B cell (primary cell): ENCODE measurements at regions not wholly inside any gene's neighbourhood (a gene's known extent, or its start where the extent isn't known, plus 50 kb on each side); places are given as distances from the start of the nearest gene placed in this dataset.

ENCODE experiments used
- ATAC-seq: fragments of 200-7000 bp; cut with Tn5 transposase; one replicate; pipeline ENCODE4 v1.10.0; 2021; ENCODE audit warnings: low read depth, mild to moderate bottlenecking, moderate number of reproducible peaks, moderate library complexity
- CTCF ChIA-PET: fragments of 350-600 bp; sonication (Branson Sonifier 250); formaldehyde crosslinking; loops from one replicate; lab custom pipeline; 2021; ENCODE audit warnings: antibody characterized with exemption, inconsistent platforms; lab: Charles Lee
- POLR2A ChIA-PET: fragments of 350-600 bp; sonication (Branson Sonifier 250); formaldehyde crosslinking; loops from one replicate; lab custom pipeline; 2021; ENCODE audit warnings: antibody characterized with exemption; lab: Charles Lee
- DNase-seq: peaks from one replicate; pipeline ENCODE4 v3.0.0; 2013
- H2AFZ ChIP-seq: 2 replicates; pipeline ENCODE4 v1.6.1; 2012; ENCODE audit warnings: mild to moderate bottlenecking, low read depth, low read length; ENCODE audit not compliant: insufficient read depth, poor library complexity, severe bottlenecking
- H3K27ac ChIP-seq, 2 donors: 1 replicate in 1 of 2; 2 replicates in 1 of 2; pipeline ENCODE4 v1.5.1; 2012 to 2013; ENCODE audit warnings: low read length in 2 of 2, mild to moderate bottlenecking in 2 of 2, moderate library complexity in 1 of 2
- H3K27me3 ChIP-seq, 4 experiments: fragments of 200-600 bp in 1 of 4; sonication (generic) in 1 of 4; replicated peaks in 1 of 4; 1 replicate in 2 of 4; 2 replicates in 2 of 4; pipeline versions ENCODE4 v1.6.1 to v1.7.0; 2013 to 2016; ENCODE audit warnings: low read length in 3 of 4, mild to moderate bottlenecking in 2 of 4, mixed read lengths in 1 of 4, moderate library complexity in 1 of 4; ENCODE audit not compliant: insufficient read depth in 4 of 4, control insufficient read depth in 3 of 4; ENCODE audit errors: control extremely low read depth in 1 of 4
- H3K36me3 ChIP-seq, 2 experiments: replicated peaks in 1 of 2; 1 replicate in 1 of 2; 2 replicates in 1 of 2; pipeline versions ENCODE4 v1.6.1 to v1.7.1; 2013; ENCODE audit warnings: low read length in 1 of 2; ENCODE audit not compliant: insufficient read depth in 2 of 2, control insufficient read depth in 1 of 2; ENCODE audit errors: control extremely low read depth in 1 of 2, extremely low read depth in 1 of 2
- H3K4me1 ChIP-seq, 2 donors: fragments of 200-600 bp in 1 of 2; sonication (generic) in 1 of 2; 1 replicate in 1 of 2; 2 replicates in 1 of 2; pipeline versions ENCODE4 v1.5.1 to v1.6.1; 2013 to 2017; ENCODE audit warnings: low read length in 2 of 2; ENCODE audit not compliant: control insufficient read depth in 2 of 2, insufficient read depth in 2 of 2
- H3K4me2 ChIP-seq: replicated peaks from 2 replicates; pipeline ENCODE3; 2012; ENCODE audit warnings: mild to moderate bottlenecking, low read depth, low read length; ENCODE audit not compliant: poor library complexity, severe bottlenecking
- H3K4me3 ChIP-seq, 5 experiments: fragments of 200-600 bp in 1 of 5; sonication (generic) in 1 of 5; 1 replicate in 3 of 5; 2 replicates in 2 of 5; pipeline versions ENCODE4 v1.5.1 to v1.7.0; 2011 to 2016; ENCODE audit warnings: low read length in 4 of 5, mild to moderate bottlenecking in 4 of 5, low read depth in 2 of 5, control low read depth in 1 of 5, moderate library complexity in 1 of 5; ENCODE audit not compliant: insufficient read depth in 1 of 5; ENCODE audit errors: control extremely low read depth in 1 of 5, extremely low read depth in 1 of 5
- H3K79me2 ChIP-seq: fragments of 200-600 bp; sonication (generic); one replicate; pipeline ENCODE4 v1.6.0; 2016; ENCODE audit warnings: low read length; ENCODE audit not compliant: control insufficient read depth, insufficient read depth
- H3K9ac ChIP-seq: fragments of 200-600 bp; sonication (generic); 2 replicates; pipeline ENCODE4 v1.6.1; 2017; ENCODE audit warnings: mild to moderate bottlenecking, low read length, moderate library complexity
- H3K9me3 ChIP-seq, 3 donors: one replicate each; pipeline versions ENCODE4 v1.6.1 to v1.7.1; 2013; ENCODE audit warnings: low read length in 2 of 3; ENCODE audit not compliant: control insufficient read depth in 2 of 3, insufficient read depth in 1 of 3; ENCODE audit errors: control extremely low read depth in 1 of 3
- H4K20me1 ChIP-seq: 2 replicates; pipeline ENCODE4 v1.6.0; 2012; ENCODE audit warnings: mild to moderate bottlenecking, low read length; ENCODE audit not compliant: insufficient read depth, control insufficient read depth, poor library complexity, severe bottlenecking
- H3K27ac Mint-ChIP-seq: one replicate; pipeline ENCODE4 v1.8.0; 2021; ENCODE audit warnings: mixed read lengths
- H3K27me3 Mint-ChIP-seq: one replicate; pipeline ENCODE4 v1.8.0; 2021; ENCODE audit warnings: mixed read lengths
- H3K4me1 Mint-ChIP-seq: one replicate; pipeline ENCODE4 v1.8.0; 2021; ENCODE audit warnings: mixed read lengths
- H3K4me3 Mint-ChIP-seq: one replicate; pipeline ENCODE4 v1.8.0; 2021; ENCODE audit warnings: mixed read lengths
- H3K9me3 Mint-ChIP-seq: one replicate; pipeline ENCODE4 v1.8.0; 2022; ENCODE audit warnings: mixed read lengths; ENCODE audit not compliant: insufficient read depth
- EZH2 ChIP-seq: IDR thresholded peaks from 2 replicates; pipeline ENCODE4 v1.6.1; 2012; ENCODE audit warnings: borderline replicate concordance, low read depth, mild to moderate bottlenecking, moderate library complexity, low read length; ENCODE audit not compliant: insufficient read depth, poor library complexity, severe bottlenecking
- WGBS: methylation state at CpG from one replicate; pipeline ENCODE4 v1.1.5; 2013; ENCODE audit warnings: missing lambda C conversion rate; ENCODE audit not compliant: insufficient coverage; 5-methylcytosine and 5-hydroxymethylcytosine counted together
- intact Hi-C: fragments of 100-400 bp; cut with micrococcal nuclease; formaldehyde crosslinking; loops from one replicate; pipeline ENCODE4 v1.10.0; 2022
- TF ChIP-seq, protein P1 (sequence below): fragments of 200-600 bp; IDR thresholded peaks from one replicate; pipeline ENCODE4 v1.8.0; 2022; ENCODE audit warnings: antibody characterized with exemption, mild to moderate bottlenecking

- DNase-seq (no peak), ATAC-seq (no peak)
- no peaks in the 10 kb centered on the region for H3K27me3 Mint-ChIP-seq
- no peak overlapping the region for H3K4me3 Mint-ChIP-seq
- H3K27me3 ChIP-seq = no peaks in the 10 kb centered on the region
- no CpG with 5 or more reads among the region's 3 CpGs for WGBS
- no peaks in the 10 kb centered on the region for H3K79me2 ChIP-seq
- H3K36me3 ChIP-seq = no peaks in the 10 kb centered on the region
- no peak overlapping the region for H3K4me2 ChIP-seq
- H3K27ac Mint-ChIP-seq = no peak overlapping the region
- peaks cover 2% of the 10 kb centered on the region for H3K9me3 Mint-ChIP-seq
- intact Hi-C loops = no loop called here
- no peak overlapping the region for H3K4me3 ChIP-seq
- H3K4me1 Mint-ChIP-seq = no peaks in the 10 kb centered on the region
- TF ChIP-seq, protein P1, sequence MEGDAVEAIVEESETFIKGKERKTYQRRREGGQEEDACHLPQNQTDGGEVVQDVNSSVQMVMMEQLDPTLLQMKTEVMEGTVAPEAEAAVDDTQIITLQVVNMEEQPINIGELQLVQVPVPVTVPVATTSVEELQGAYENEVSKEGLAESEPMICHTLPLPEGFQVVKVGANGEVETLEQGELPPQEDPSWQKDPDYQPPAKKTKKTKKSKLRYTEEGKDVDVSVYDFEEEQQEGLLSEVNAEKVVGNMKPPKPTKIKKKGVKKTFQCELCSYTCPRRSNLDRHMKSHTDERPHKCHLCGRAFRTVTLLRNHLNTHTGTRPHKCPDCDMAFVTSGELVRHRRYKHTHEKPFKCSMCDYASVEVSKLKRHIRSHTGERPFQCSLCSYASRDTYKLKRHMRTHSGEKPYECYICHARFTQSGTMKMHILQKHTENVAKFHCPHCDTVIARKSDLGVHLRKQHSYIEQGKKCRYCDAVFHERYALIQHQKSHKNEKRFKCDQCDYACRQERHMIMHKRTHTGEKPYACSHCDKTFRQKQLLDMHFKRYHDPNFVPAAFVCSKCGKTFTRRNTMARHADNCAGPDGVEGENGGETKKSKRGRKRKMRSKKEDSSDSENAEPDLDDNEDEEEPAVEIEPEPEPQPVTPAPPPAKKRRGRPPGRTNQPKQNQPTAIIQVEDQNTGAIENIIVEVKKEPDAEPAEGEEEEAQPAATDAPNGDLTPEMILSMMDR = no peak
- TF ChIP-seq EZH2 = no peak
- no peak overlapping the region for H3K27ac ChIP-seq
- no peaks in the 10 kb centered on the region for H3K4me1 ChIP-seq
- ChIA-PET POLR2A (no interaction called here), CTCF (no interaction called here)
- H3K9me3 ChIP-seq = peaks cover 0 to 3% (median 0%) of the 10 kb centered on the region in 3 donors
- H4K20me1 ChIP-seq = no peaks in the 10 kb centered on the region
- no peak overlapping the region for H2AFZ ChIP-seq
- H3K9ac ChIP-seq = no peak overlapping the region
Observed at GRCh38 chr1:239795304-239795703, 296.4 kb upstream of the FMN2 start.

DNA sequence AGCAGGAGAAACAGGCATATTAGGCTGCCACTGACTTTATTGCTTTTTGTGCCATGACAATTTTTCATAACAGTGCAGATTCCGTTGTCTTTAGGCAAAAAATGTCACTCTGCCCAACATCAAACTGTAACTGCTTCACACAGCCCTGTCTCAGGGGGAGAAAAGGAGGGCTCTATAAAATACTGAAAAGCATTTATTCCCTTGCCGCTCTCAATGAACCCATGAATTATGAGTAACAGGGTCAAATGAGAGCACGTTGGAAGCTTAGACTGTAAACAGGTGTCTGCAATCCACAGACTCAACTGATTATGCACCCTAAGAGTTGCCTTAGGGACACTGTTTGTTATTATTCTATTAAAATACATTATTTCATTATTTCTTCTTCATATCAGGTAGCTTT, 292.1 kb upstream of the FMN2 start:
- Histone ChIP-seq H3K36me3 (no peaks in the 10 kb centered on the region), H3K4me2 (no peak overlapping the region), H3K79me2 (no peaks in the 10 kb centered on the region), H3K9ac (no peak overlapping the region), H3K4me3 (no peak overlapping the region), H2AFZ (no peak overlapping the region), H3K9me3 (peaks cover 0 to 3% (median 0%) of the 10 kb centered on the region in 3 donors), H3K4me1 (no peaks in the 10 kb centered on the region), H3K27ac (no peak overlapping the region), H4K20me1 (no peaks in the 10 kb centered on the region), H3K27me3 (no peaks in the 10 kb centered on the region)
- Mint-ChIP-seq H3K4me3 (no peak overlapping the region), H3K4me1 (no peaks in the 10 kb centered on the region), H3K9me3 (no peaks in the 10 kb centered on the region), H3K27me3 (no peaks in the 10 kb centered on the region), H3K27ac (no peak overlapping the region)
- CTCF ChIA-PET = no interaction called here
- ATAC-seq (no peak), DNase-seq (no peak)
- WGBS = 100% methylated on average over 1 of the region's 3 CpGs
- intact Hi-C loops = no loop called here
- no peak for TF ChIP-seq EZH2
- TF ChIP-seq, protein P1 = no peak
- POLR2A ChIA-PET = no interaction called here
